Activated CD4-positive, CD25-positive, alpha-beta regulatory T cell treated with anti-CD3 and anti-CD28 coated beads, Interleukin-2, amount 50 U/mL, for 24 hours (primary cell): ENCODE measurements at regions not wholly inside any gene's neighbourhood (a gene's known extent, or its start where the extent isn't known, plus 50 kb on each side); places are given as distances from the start of the nearest gene placed in this dataset.
"Not testable (repeated sequence)": the region's sequence is repeated elsewhere in the genome, so short reads cannot be mapped to it uniquely, and the experiment has no call there.

Experiments
- ATAC-seq, 2 donors: fragments of 150-1000 bp; cut with Tn5 transposase; one replicate each; pipeline ENCODE4 v1.10.0; 2021; ENCODE audit warnings: mild to moderate bottlenecking in 1 of 2, moderate library complexity in 1 of 2

DNA sequence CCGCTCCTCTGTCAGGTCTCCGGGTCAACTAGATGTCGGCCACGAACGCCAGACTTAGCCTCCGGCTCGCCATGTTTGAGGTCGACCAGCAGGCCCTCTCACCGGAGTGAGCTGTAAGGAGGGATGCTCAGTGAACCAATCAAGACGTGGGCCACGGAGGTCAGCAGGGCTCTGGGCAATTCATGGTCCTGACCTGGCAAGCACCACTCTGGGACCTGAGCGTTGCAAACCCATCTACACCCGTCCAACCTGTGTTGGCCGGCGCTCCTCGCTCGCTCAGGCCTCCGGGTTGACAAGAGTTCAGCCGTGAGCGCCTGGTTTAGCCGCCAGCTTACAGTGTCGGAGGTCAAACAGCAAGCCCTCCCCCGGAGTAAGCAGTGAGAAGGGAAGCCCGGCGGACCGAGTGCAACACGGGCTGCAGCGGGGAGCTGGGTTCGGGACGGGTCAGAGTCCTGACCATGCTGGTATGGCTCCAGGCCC is 1361.9 kb downstream of the UQCRFS1 start:
- ATAC-seq, result no peak

DNA sequence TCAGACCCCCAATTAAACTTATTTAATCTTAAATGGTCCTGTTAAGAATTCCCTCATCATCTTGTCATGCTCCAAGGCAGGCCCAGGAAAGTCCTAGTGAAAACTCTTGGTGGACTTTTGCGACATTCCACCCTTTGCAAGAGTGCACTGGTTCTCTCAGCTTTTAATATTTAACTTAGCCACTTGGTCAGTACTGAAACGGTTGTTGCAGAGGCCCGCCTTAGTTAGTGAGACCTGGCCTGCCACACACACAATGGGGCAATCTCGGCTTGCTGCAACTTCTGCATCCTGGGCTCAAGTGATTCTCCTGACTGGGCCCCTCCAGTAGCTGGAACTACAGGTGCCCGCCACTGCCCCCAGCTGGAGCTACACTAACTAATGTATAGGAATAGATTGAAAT is 1366.0 kb downstream of the UQCRFS1 start:
- no peak for ATAC-seq

GRCh38 chr19:27844261-27844660 is 1368.7 kb downstream of the UQCRFS1 start:
- no peak for ATAC-seq

GRCh38 chr19:27843861-27844260 is 1369.1 kb downstream of the UQCRFS1 start:
- no peak for ATAC-seq

DNA sequence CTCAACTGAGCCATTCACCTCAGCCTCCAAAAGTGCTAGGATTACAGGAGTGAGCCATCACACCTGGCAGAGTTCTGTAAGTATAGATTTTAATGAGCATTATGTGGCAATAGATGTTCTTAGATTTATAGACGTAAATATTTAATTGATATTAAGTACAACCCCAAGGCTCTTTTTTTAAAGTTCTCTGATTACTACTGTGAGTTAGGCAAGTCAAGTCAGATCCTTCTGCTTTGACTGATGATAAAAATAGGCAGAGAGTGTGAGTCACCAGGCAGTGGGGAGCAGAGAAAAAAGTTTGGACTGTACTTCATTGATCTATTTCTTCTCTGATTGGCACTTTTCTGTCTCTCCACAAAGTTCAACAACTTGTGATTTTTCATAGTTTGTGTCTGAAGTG is 1379.9 kb downstream of the UQCRFS1 start:
- no peak for ATAC-seq

DNA sequence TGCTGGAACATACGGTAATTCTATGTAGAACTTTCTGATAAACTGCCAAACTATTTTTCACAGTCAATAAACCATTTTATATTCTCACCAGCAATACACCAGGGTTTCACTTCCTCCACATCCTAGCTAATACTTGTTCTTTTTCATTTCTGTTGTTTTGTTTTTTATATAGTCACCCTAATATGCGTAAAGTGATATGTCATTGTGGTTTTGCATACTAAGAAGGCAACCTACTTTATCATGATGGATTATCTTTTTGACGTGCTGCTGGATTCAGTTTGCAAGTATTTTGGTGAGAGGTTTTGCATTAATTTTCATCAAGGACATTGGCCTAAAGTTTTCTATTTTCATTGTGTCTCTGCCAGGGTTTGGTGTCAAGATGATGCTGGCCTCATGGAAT is 1384.1 kb downstream of the UQCRFS1 start:
- ATAC-seq, result no peak

DNA sequence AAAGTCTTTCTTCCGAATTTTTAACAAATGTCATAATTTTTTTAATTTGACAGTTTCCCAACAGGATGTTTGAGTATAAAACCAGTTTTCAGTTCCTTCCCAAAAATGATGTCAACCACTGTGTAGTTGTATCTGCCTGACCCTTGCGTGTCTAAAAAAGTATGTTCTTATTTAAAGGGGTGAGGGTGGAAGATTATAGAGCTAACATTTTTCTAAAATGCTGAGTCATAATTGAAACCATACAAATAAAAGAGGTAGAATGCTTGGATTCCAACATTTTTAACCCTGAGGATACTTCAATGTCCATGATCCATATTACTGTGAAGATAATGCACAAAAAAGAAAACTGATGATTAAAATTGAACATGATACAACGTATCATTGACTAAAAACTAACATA is 1388.8 kb downstream of the UQCRFS1 start:
- ATAC-seq, result no peak

DNA sequence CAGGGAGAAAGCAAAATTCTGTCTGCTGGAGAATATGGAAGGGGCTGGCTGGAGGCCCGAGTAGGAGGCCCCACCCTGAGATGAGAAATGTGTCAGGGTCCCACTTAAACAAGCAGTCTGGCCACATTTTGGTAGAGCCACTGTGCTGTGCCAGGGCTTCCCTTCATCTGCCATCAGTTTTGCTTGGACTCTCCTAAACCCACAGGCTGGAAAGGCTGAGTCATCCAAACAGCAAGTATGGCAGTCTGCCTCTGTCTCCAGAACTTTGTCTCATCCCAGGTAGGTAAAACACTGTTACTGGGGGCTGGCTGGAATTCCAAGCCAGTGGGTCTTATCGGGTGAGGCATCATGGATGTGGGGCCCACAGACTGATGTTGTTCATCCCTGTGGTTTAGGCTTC is 1390.6 kb downstream of the UQCRFS1 start:
- no peak for ATAC-seq

- no peak for ATAC-seq
These were observed 1391.4 kb downstream of the UQCRFS1 start for GRCh38 chr19:27821418-27822018.

- ATAC-seq, result no peak
These were observed 1397.0 kb downstream of the UQCRFS1 start for GRCh38 chr19:27815985-27816384.

DNA sequence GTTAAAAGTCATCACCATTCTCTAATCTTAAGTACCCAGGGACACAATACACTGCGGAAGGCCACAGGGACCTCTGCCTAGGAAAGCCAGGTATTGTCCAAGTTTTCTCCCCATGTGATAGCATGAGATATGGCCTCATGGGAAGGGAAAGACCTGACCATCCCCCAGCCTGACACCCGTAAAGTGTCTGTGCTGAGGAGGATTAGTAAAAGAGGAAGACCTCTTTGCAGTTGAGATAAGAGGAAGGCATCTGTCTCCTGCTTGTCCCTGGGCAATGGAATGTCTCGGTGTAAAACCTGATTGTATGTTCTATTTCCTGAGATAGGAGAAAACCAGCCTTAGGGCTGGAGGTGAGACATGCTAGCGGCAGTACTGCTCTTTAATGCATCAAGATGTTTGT is 1398.1 kb downstream of the UQCRFS1 start:
- not testable (repeated sequence) for ATAC-seq

GRCh38 chr19:27814274-27814673 is 1398.7 kb downstream of the UQCRFS1 start:
- ATAC-seq, result not testable (repeated sequence)

DNA sequence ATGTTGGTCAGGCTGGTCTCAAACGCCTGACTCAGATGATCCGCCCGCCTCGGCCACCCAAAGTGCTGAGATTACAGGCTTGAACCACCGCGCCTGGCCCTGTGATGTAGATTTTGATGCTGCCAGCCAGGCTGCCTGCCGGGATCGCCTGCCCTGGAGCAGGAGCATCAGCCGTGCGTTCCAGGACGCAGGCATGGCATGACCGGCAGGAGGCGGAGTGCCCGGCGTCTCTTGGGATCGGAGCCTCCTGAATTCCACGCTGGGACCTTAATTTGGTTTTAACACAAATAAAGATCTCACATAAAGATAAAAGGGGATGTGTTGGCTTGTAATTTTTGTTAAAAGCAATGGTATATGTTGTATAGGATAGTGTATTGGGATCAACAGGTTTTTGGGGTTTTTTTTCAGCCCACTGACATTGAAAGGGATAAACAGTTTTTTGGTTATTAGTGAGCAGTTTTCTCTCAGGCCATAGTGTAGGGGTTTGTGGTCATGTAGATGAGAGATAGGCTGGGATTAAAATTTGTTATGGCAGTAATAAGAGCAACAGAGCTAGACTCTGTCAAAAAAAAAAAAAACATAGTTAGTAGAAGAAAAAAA is 1406.4 kb downstream of the UQCRFS1 start:
- no peak for ATAC-seq

DNA sequence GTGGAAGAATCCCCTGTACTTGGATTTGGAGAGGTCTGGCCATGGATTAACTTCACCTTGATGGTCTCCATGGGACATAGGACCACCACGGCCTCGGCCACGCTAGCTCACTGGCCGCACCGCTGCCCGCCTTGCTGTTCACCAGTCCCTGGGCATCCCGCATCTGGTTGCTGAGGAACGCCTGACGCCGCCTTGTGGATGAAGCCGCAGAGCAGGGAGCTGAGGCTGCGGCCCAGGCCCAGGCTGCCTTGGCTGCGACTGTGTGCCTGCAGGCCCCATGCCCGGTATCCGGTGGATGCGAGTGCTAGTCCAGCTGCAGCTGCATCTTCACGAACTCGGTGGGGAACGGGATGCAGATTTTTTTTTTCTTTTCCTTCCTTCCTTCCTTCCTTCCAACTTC is 1407.1 kb downstream of the UQCRFS1 start:
- ATAC-seq, result no peak

GRCh38 chr19:27802293-27802692 is 1410.7 kb downstream of the UQCRFS1 start:
- ATAC-seq, result not testable (repeated sequence)

GRCh38 chr19:27796540-27796939 is 1416.4 kb downstream of the UQCRFS1 start:
- no peak for ATAC-seq

DNA sequence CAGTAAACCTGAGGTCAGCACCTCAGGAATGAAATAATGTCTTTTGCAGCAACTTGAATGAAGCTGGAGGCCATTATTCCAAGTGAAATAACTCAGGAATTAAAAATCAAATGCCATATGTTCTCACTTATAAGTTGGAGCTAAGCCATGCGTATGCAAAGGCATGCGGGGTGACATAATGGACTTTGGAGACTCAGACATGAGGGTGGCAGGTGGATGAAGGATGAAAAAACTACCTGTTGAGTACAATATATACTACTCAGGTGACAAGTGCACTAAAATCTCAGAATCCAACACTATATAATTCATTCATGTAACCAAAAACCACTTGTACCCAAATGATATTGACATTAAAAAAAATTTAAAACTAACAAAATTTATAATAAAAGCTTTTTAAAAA is 1416.9 kb downstream of the UQCRFS1 start:
- no peak for ATAC-seq

- no peak for ATAC-seq
These were observed 1417.6 kb downstream of the UQCRFS1 start for GRCh38 chr19:27795369-27795768.

- no peak for ATAC-seq
These were observed 1418.4 kb downstream of the UQCRFS1 start for GRCh38 chr19:27794494-27795042.

DNA sequence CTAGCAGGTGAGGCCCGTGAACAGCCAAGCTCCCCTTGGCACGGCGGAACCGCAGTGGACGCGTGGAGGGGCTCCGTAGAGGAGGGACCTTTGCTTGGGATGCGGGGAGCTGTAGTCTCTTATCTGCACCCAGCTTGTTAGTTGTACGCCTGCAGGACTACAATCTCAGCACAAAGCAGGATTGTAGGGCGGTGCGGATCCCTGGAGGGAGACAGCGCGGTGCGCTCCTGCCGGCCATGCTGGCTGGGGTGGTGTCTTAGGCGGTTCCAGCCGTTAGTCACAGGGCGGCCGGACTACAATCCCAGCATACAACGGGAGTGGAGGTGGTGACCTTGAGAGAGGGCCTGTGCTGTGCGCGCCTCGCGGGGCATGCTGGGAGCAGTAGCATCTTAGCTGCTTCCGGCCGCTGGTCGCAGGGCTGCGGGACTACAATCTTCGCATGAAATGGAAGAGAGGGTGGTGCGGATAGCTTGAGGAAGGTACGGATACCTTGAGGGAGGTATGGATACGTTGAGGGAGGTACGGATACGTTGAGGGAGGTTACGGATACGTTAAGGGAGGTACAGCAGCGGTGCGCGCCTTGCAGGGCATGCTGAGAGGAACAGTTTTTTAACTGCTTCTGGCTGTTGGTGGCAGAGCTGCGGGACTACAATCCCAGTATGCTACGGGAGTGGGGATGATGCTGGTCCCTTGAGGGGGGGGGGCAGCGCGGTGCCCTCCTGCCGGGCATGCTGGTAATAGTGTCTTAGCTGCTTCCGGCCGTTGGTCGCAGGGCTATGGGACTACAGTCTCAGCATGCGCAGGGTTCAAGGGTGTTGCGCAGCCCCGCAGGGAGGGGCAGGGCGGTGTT is 1419.1 kb downstream of the UQCRFS1 start:
- ATAC-seq, result peak; percentile 97

DNA sequence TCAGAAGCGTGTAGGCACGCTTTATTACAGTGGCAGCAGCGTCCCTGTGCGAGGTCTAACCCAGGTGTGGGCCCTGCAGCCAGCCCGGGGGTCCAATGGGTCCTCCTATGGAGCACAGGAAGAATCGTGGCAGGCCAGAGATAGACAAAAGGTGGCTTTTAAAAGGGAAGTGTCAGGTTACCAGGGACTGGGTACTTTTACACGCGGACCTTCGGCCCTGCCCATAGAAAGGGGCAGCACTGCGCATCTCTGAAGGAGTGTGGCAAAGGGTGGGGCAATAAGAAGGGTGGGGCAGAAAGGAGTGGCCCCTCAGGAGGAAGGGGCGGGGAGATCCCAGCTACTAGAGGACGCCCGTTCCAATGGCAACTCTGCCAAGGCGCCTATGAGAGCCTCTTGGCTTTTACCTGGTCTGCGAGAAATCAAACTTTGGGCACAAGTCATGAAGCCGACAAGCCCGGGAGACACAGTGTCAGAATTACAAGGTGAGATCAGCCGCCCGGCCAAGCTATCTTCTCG is 1419.8 kb downstream of the UQCRFS1 start:
- ATAC-seq, result peak; percentile 74 to 80

- no peak for ATAC-seq
These were observed 1420.3 kb downstream of the UQCRFS1 start for GRCh38 chr19:27792576-27793127.
